HL-60 (cell line): ENCODE measurements at regions not wholly inside any gene's neighbourhood (a gene's known extent, or its start where the extent isn't known, plus 50 kb on each side); places are given as distances from the start of the nearest gene placed in this dataset.
"Not testable (repeated sequence)": the region's sequence is repeated elsewhere in the genome, so short reads cannot be mapped to it uniquely, and the experiment has no call there.

Experiments used
- DNase-seq, 2 experiments: peaks; one replicate each; pipeline ENCODE4 v3.0.0-alpha.2; 2010 to 2020; ENCODE audit warnings: low read depth in 1 of 2, low spot score in 1 of 2
- H3K27ac ChIP-seq: fragments of 250-450 bp; sonication (Bioruptor Pico); replicated peaks from 2 replicates; pipeline ENCODE4 v1.5.1; 2020; ENCODE audit warnings: mild to moderate bottlenecking, moderate library complexity
- H3K27me3 ChIP-seq: fragments of 250-450 bp; sonication (Bioruptor Pico); 2 replicates; pipeline ENCODE4 v1.5.1; 2021; ENCODE audit warnings: mild to moderate bottlenecking, moderate library complexity; ENCODE audit not compliant: insufficient read depth, poor library complexity, severe bottlenecking
- H3K4me3 ChIP-seq: replicated peaks from 2 replicates; pipeline ENCODE4 v1.5.1; 2011; ENCODE audit warnings: mild to moderate bottlenecking, control low read depth, low read length; ENCODE audit not compliant: insufficient read depth
- CTCF ChIP-seq: IDR thresholded peaks from one replicate; pipeline ENCODE4 v1.5.1; 2011; ENCODE audit warnings: low read length, control low read depth, inconsistent platforms; ENCODE audit not compliant: insufficient read depth
- GABPA ChIP-seq: IDR thresholded peaks from 2 replicates; pipeline ENCODE4 v1.6.1; 2012; ENCODE audit warnings: low read depth
- POLR2AphosphoS5 ChIP-seq: IDR thresholded peaks from 2 replicates; pipeline ENCODE4 v1.6.1; 2012; ENCODE audit warnings: low read depth
- REST ChIP-seq: IDR thresholded peaks from 2 replicates; pipeline ENCODE4 v1.6.1; 2012; ENCODE audit warnings: low read depth; ENCODE audit not compliant: insufficient replicate concordance
- SPI1 ChIP-seq: IDR thresholded peaks from 2 replicates; pipeline ENCODE4 v1.6.1; 2012; ENCODE audit warnings: low read depth, mild to moderate bottlenecking, borderline replicate concordance

GRCh38 chr7:67663644-67664043 is 667.0 kb downstream of the TYW1 start:
- no peak overlapping the region for H3K4me3 ChIP-seq
- no peak for TF ChIP-seq REST
- TF ChIP-seq CTCF: no peak
- TF ChIP-seq GABPA: no peak
- no peak for TF ChIP-seq POLR2AphosphoS5
- no peak for DNase-seq
- H3K27me3 ChIP-seq: no peaks in the 10 kb centered on the region
- H3K27ac ChIP-seq: no peak overlapping the region

GRCh38 chr7:67666359-67666758 is 669.7 kb downstream of the TYW1 start:
- H3K27ac ChIP-seq, DNase-seq, H3K4me3 ChIP-seq, H3K27me3 ChIP-seq: not testable (repeated sequence)

GRCh38 chr7:67671006-67671548 is 674.4 kb downstream of the TYW1 start:
- Histone ChIP-seq H3K27ac (no peak overlapping the region), H3K27me3 (no peaks in the 10 kb centered on the region)
- DNase-seq: no peak

More at GRCh38 chr7:67671006-67671548, 674.4 kb downstream of the TYW1 start:
- H3K4me3 ChIP-seq: no peak overlapping the region
- TF ChIP-seq GABPA (no peak), REST (no peak), SPI1 (no peak), CTCF (no peak), POLR2AphosphoS5 (no peak)
